ENCODE measurements at regions not wholly inside any gene's neighbourhood (a gene's known extent, or its start where the extent isn't known, plus 50 kb on each side); places are given as distances from the start of the nearest gene placed in this dataset.

DNA sequence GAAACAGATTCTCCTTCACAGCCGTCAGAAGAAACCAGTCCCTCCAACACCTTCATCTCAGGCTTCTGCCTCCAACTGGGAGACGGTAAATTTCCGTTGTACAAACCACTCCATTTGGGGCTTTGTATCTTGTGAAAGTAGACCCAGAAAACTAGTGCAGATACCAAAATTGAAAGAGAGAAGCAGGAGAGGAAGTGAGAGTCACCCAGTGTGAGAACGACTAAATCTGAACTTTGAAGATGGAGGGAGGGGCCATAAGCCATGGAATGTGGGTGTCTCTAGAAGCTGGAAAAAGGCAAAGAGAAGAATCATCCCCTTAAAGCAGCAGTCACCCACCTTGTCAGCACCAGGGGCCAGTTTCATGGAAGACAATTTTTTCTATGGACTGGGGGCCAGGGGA lies 88.3 kb upstream of the LRATD1 start:
- H3K4me3 Mint-ChIP-seq = no peak overlapping the region
- H3K4me1 Mint-ChIP-seq (ENCODE audit: low read depth) = no peaks in the 10 kb centered on the region
- no peaks in the 10 kb centered on the region for H3K36me3 Mint-ChIP-seq
- H3K27ac Mint-ChIP-seq = no peak overlapping the region
- H3K9me3 Mint-ChIP-seq (ENCODE audit: low read depth) = no peaks in the 10 kb centered on the region
- no peaks in the 10 kb centered on the region for H3K27me3 Mint-ChIP-seq

- H3K9me3 Mint-ChIP-seq (ENCODE audit: low read depth) = no peaks in the 10 kb centered on the region
- no peaks in the 10 kb centered on the region for H3K4me1 Mint-ChIP-seq (ENCODE audit: low read depth)
- H3K27ac Mint-ChIP-seq = no peak overlapping the region
- no peak overlapping the region for H3K4me3 Mint-ChIP-seq
- H3K27me3 Mint-ChIP-seq = no peaks in the 10 kb centered on the region
- H3K36me3 Mint-ChIP-seq = no peaks in the 10 kb centered on the region
These were observed 84.7 kb upstream of the LRATD1 start for GRCh38 chr2:14547830-14548229.

DNA sequence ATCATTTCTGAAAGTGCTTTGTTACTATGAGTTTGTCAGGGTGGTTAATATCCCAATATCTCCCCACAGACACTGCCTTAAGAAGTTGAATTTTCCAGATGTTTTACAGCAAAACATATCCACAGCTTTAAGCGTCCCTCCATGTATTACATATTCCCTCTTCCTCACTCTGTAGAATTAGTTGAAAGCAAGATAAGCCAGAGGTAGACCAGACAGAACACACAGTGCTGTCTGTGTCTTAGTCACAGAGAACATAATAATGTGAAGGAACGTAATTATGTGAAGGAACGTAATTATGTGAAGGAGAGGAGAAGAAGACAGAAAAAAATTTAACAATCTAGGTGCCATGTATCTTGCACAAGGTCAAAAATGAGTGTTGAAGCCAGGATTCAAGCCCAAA lies 81.9 kb upstream of the LRATD1 start:
- H3K27ac Mint-ChIP-seq = no peak overlapping the region
- H3K9me3 Mint-ChIP-seq (ENCODE audit: low read depth) = no peaks in the 10 kb centered on the region
- no peaks in the 10 kb centered on the region for H3K4me1 Mint-ChIP-seq (ENCODE audit: low read depth)
- no peaks in the 10 kb centered on the region for H3K27me3 Mint-ChIP-seq
- no peak overlapping the region for H3K4me3 Mint-ChIP-seq
- H3K36me3 Mint-ChIP-seq = no peaks in the 10 kb centered on the region

DNA sequence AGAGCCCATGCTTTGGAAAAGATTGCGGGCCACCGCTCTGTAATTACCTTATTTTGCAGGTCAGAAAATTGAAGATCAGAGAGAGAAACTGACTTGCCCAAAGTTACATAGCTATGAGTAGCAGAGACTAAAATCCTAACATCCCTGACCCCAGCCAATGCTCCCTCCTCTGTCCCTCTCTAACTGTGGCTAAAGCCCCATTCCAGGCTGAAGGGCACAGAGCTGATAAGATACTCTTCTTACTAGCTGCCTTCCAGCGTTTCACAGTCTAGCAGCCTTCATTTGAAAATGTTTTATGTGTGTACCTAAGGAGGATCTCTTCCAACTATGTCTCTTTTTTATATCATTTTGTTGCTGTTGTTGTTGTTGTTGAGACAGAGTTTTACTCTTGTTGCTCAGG lies 81.4 kb upstream of the LRATD1 start:
- Mint-ChIP-seq H3K36me3 (no peaks in the 10 kb centered on the region), H3K27me3 (no peaks in the 10 kb centered on the region), H3K9me3 (ENCODE audit: low read depth) (no peaks in the 10 kb centered on the region), H3K4me3 (no peak overlapping the region), H3K4me1 (ENCODE audit: low read depth) (no peaks in the 10 kb centered on the region), H3K27ac (no peak overlapping the region)

DNA sequence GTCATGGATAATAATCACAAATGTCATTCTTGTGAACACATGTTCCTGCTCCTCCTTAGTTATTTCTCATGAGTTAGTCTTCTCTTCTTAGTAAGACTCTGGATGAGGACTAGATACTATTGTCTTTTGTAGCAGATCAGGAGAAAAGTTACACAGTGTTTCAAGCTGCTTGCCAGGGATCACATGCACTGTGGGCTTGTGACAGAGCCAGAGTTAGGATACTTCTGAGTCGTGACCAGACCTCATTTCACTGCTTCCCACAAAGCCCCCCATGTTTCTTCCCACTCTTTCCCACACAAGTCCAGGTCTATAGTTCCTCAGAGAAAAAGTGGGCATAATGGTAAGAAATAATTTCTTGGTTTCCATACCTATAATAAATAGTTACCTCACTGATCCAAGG lies 80.2 kb upstream of the LRATD1 start:
- Mint-ChIP-seq H3K27ac (no peak overlapping the region), H3K4me1 (ENCODE audit: low read depth) (no peaks in the 10 kb centered on the region), H3K36me3 (no peaks in the 10 kb centered on the region), H3K27me3 (no peaks in the 10 kb centered on the region), H3K4me3 (no peak overlapping the region), H3K9me3 (ENCODE audit: low read depth) (no peaks in the 10 kb centered on the region)

DNA sequence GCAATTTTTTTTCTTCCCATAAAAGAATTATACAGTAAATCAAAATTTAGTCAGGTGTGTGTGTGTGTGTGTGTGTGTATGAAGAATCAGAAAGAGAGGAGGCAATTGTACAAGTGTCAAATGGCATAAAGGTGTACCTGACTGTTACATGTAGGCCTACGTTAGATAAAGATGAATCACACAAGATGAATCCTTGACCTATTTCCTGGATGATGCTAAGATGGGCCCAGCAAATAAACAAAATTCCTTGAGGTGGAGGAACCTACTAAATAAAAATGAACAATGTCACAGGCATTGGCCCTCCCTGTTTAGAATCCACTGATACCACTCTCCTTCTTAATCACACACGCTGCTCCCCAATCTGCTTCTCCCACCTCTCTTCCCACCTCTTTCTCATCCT lies 79.7 kb upstream of the LRATD1 start:
- no peaks in the 10 kb centered on the region for H3K36me3 Mint-ChIP-seq
- no peaks in the 10 kb centered on the region for H3K27me3 Mint-ChIP-seq
- H3K4me1 Mint-ChIP-seq (ENCODE audit: low read depth) = no peaks in the 10 kb centered on the region
- no peak overlapping the region for H3K4me3 Mint-ChIP-seq
- H3K27ac Mint-ChIP-seq = no peak overlapping the region
- H3K9me3 Mint-ChIP-seq (ENCODE audit: low read depth) = no peaks in the 10 kb centered on the region

GRCh38 chr2:14554849-14555545 lies 77.5 kb upstream of the LRATD1 start:
- Mint-ChIP-seq H3K4me1 (ENCODE audit: low read depth) (no peaks in the 10 kb centered on the region), H3K4me3 (no peak overlapping the region), H3K9me3 (ENCODE audit: low read depth) (no peaks in the 10 kb centered on the region), H3K36me3 (no peaks in the 10 kb centered on the region), H3K27ac (no peak overlapping the region), H3K27me3 (no peaks in the 10 kb centered on the region)

DNA sequence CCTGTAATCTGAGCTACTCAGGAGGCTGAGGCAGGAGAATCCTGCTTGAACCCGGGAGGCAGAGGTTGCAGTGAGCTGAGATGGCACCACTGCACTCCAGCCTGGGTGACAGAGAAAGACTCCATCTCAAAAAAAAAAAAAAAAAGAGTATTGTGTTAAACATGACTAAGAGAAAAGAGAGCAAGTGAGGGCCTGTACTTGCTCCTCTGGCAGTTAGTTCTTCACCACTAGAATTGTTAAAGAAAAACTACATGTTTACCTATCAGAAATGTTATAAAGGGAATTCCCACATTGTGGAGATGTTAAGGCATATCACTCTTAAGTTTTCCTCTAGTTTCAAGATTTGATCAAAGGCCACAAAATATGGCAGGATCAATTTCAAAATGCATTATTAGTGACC lies 75.4 kb upstream of the LRATD1 start:
- Mint-ChIP-seq H3K9me3 (ENCODE audit: low read depth) (no peaks in the 10 kb centered on the region), H3K4me1 (ENCODE audit: low read depth) (no peaks in the 10 kb centered on the region), H3K27ac (no peak overlapping the region), H3K36me3 (no peaks in the 10 kb centered on the region), H3K27me3 (no peaks in the 10 kb centered on the region), H3K4me3 (no peak overlapping the region)

DNA sequence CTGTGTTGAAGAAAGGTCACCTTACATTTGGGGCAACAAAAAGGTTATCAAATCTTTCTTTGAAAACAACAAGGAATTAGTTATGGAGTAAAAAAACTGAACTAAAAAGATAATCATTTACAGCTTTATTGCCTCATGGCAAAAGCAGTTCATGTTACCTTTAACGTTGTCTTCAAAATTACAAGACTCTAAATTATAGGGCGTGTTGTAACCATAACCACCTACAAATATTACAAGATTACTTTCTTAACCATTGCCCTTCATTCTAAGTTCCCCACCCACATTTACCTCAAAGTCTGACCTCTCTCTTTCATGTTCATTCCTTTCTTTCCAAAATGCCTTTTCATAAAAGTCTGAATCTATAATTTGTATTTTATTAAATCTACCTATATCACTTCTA lies 74.6 kb upstream of the LRATD1 start:
- Mint-ChIP-seq H3K9me3 (ENCODE audit: low read depth) (no peaks in the 10 kb centered on the region), H3K4me3 (no peak overlapping the region), H3K27ac (no peak overlapping the region), H3K4me1 (ENCODE audit: low read depth) (no peaks in the 10 kb centered on the region), H3K36me3 (no peaks in the 10 kb centered on the region), H3K27me3 (no peaks in the 10 kb centered on the region)

GRCh38 chr2:14558335-14558919 lies 74.1 kb upstream of the LRATD1 start:
- H3K27ac Mint-ChIP-seq = no peak overlapping the region
- no peaks in the 10 kb centered on the region for H3K4me1 Mint-ChIP-seq (ENCODE audit: low read depth)
- no peaks in the 10 kb centered on the region for H3K36me3 Mint-ChIP-seq
- H3K27me3 Mint-ChIP-seq = no peaks in the 10 kb centered on the region
- no peak overlapping the region for H3K4me3 Mint-ChIP-seq
- no peaks in the 10 kb centered on the region for H3K9me3 Mint-ChIP-seq (ENCODE audit: low read depth)

- Mint-ChIP-seq H3K4me3 (no peak overlapping the region), H3K36me3 (no peaks in the 10 kb centered on the region), H3K4me1 (ENCODE audit: low read depth) (no peaks in the 10 kb centered on the region), H3K27ac (no peak overlapping the region), H3K27me3 (no peaks in the 10 kb centered on the region), H3K9me3 (ENCODE audit: low read depth) (no peaks in the 10 kb centered on the region)
These were observed 71.8 kb upstream of the LRATD1 start for GRCh38 chr2:14560716-14561115.

- no peak overlapping the region for H3K27ac Mint-ChIP-seq
- no peak overlapping the region for H3K4me3 Mint-ChIP-seq
- no peaks in the 10 kb centered on the region for H3K36me3 Mint-ChIP-seq
- no peaks in the 10 kb centered on the region for H3K27me3 Mint-ChIP-seq
- no peaks in the 10 kb centered on the region for H3K4me1 Mint-ChIP-seq (ENCODE audit: low read depth)
- H3K9me3 Mint-ChIP-seq (ENCODE audit: low read depth) = peaks cover 5% of the 10 kb centered on the region
These were observed 69.2 kb upstream of the LRATD1 start for GRCh38 chr2:14563324-14563723.

DNA sequence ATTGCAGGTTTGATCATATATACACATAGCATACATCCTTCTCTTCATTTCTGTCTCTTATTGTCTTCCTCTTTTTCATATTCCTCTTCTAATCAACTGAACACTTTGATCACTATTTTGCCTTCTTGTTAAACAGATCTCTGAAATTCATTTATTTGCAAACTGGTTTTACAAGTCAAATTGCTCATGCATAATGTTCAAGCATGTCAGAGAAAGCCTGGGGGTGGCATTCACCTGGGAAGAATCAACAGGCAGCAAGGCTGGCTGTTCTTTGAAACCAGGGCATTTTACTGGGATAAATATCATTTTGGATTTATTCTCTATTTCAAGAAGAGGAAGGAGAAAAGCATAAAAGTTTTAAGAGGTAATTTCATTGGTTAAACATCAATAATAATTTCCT lies 66.9 kb upstream of the LRATD1 start:
- Mint-ChIP-seq H3K36me3 (no peaks in the 10 kb centered on the region), H3K27ac (no peak overlapping the region), H3K9me3 (ENCODE audit: low read depth) (peaks cover 9% of the 10 kb centered on the region), H3K4me1 (ENCODE audit: low read depth) (no peaks in the 10 kb centered on the region), H3K27me3 (no peaks in the 10 kb centered on the region), H3K4me3 (no peak overlapping the region)

- no peak overlapping the region for H3K27ac Mint-ChIP-seq
- no peak overlapping the region for H3K4me3 Mint-ChIP-seq
- H3K9me3 Mint-ChIP-seq (ENCODE audit: low read depth) = peaks cover 9% of the 10 kb centered on the region
- H3K36me3 Mint-ChIP-seq = no peaks in the 10 kb centered on the region
- no peaks in the 10 kb centered on the region for H3K4me1 Mint-ChIP-seq (ENCODE audit: low read depth)
- no peaks in the 10 kb centered on the region for H3K27me3 Mint-ChIP-seq
These were observed 65.0 kb upstream of the LRATD1 start for GRCh38 chr2:14567561-14567960.

DNA sequence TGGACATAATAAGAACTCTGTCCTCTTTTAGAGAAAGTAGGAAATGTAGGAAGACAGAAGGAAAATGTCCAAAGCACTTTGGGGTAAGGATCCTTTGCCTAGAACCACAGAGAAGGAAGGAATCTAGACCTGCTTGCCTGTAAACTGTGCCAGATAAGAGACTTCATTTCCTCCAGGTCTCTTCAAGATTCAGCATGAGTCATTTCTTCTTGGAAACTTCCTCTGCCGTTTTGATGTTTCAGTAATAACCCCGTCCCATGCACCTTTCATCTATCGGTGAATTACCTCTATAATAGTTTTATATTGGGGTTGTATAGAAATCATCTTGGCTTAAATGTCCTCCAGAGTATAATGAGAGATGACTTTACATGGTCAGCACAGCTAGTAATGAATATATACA lies 63.2 kb upstream of the LRATD1 start:
- Mint-ChIP-seq H3K4me1 (ENCODE audit: low read depth) (no peaks in the 10 kb centered on the region), H3K4me3 (no peak overlapping the region), H3K9me3 (ENCODE audit: low read depth) (peaks cover 9% of the 10 kb centered on the region), H3K36me3 (no peaks in the 10 kb centered on the region), H3K27ac (no peak overlapping the region), H3K27me3 (no peaks in the 10 kb centered on the region)

DNA sequence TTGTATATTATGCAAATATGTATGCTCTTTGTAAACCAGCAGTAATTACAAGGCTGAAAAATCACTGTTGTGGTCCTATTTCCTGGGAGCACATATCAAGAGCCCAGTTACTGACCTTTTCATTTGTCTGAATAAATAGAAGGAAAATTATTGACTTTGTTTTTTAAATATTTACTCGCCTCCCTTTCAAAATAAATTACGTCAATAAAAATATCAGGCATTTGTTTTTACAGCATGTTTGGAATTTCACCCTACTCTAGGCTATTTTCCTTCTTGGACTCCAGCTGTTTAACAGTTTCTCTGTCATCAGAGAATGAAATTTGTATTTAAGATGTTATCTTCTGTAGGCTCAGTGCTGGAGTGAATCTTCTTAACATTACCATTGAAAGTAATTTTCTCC lies 59.9 kb upstream of the LRATD1 start:
- no peak overlapping the region for H3K27ac Mint-ChIP-seq

More for the DNA sequence above, 59.9 kb upstream of the LRATD1 start:
- Mint-ChIP-seq H3K9me3 (ENCODE audit: low read depth) (peaks cover 9% of the 10 kb centered on the region), H3K4me3 (no peak overlapping the region), H3K36me3 (no peaks in the 10 kb centered on the region), H3K27me3 (no peaks in the 10 kb centered on the region), H3K4me1 (ENCODE audit: low read depth) (no peaks in the 10 kb centered on the region)

Measured in activated naive CD8-positive, alpha-beta T cell (primary cell).